ENCODE measurements at regions not wholly inside any gene's neighbourhood (a gene's known extent, or its start where the extent isn't known, plus 50 kb on each side); places are given as distances from the start of the nearest gene placed in this dataset.

GRCh38 chr6:94769197-94769596 lies 808.1 kb upstream of the MANEA start:
- TF ChIP-seq NFRKB (IDR thresholded peaks at IDR 0.05) (no peak), ARNT (IDR thresholded peaks at IDR 0.05) (no peak), LEF1 (IDR thresholded peaks at IDR 0.05; ENCODE audit: borderline replicate concordance) (no peak), HDGF (IDR thresholded peaks at IDR 0.05; ENCODE audit: borderline replicate concordance) (no peak), SUZ12 (IDR thresholded peaks at IDR 0.05) (no peak)
- no peak for DNase-seq (ENCODE audit: extremely low spot score)
- ChIA-PET CTCF (no interaction called here), POLR2A (no interaction called here)

- CTCF ChIA-PET: no interaction called here
- TF ChIP-seq PKNOX1 (IDR thresholded peaks at IDR 0.05): no peak
- TF ChIP-seq CTBP1 (IDR thresholded peaks at IDR 0.05; ENCODE audit: borderline replicate concordance): no peak
- no peak for TF ChIP-seq TARDBP (IDR thresholded peaks at IDR 0.05)
- TF ChIP-seq FOXM1 (IDR thresholded peaks at IDR 0.05; ENCODE audit: borderline replicate concordance): no peak
- no peak for TF ChIP-seq ARNT (IDR thresholded peaks at IDR 0.05)
- TF ChIP-seq SUZ12 (IDR thresholded peaks at IDR 0.05): no peak
- no peak for TF ChIP-seq LEF1 (IDR thresholded peaks at IDR 0.05; ENCODE audit: borderline replicate concordance)
- TF ChIP-seq NFRKB (IDR thresholded peaks at IDR 0.05): no peak
- no peak for TF ChIP-seq FOXK2 (IDR thresholded peaks at IDR 0.05)
- no peak for TF ChIP-seq ELF4 (IDR thresholded peaks at IDR 0.05)
- TF ChIP-seq SP1 (IDR thresholded peaks at IDR 0.05): no peak
- no peak for TF ChIP-seq HDGF (IDR thresholded peaks at IDR 0.05; ENCODE audit: borderline replicate concordance)
- no peak for TF ChIP-seq BHLHE40 (IDR thresholded peaks at IDR 0.05; ENCODE audit: borderline replicate concordance)
- POLR2A ChIA-PET: no interaction called here
- DNase-seq (ENCODE audit: extremely low spot score): no peak
Observed at GRCh38 chr6:94751641-94752329, 825.5 kb upstream of the MANEA start.

- no peak for DNase-seq (ENCODE audit: extremely low spot score)
- ChIA-PET CTCF (no interaction called here), POLR2A (no interaction called here)
- TF ChIP-seq L3MBTL2 (conservative IDR thresholded peaks at IDR 0.05) (no peak), PKNOX1 (IDR thresholded peaks at IDR 0.05) (no peak), CTBP1 (IDR thresholded peaks at IDR 0.05; ENCODE audit: borderline replicate concordance) (no peak), NFRKB (IDR thresholded peaks at IDR 0.05) (no peak), BHLHE40 (IDR thresholded peaks at IDR 0.05; ENCODE audit: borderline replicate concordance) (no peak), HDGF (IDR thresholded peaks at IDR 0.05; ENCODE audit: borderline replicate concordance) (no peak), FOXK2 (IDR thresholded peaks at IDR 0.05) (no peak), TARDBP (IDR thresholded peaks at IDR 0.05) (no peak), LEF1 (IDR thresholded peaks at IDR 0.05; ENCODE audit: borderline replicate concordance) (no peak), FOXA1 (IDR thresholded peaks at IDR 0.05) (no peak)
Observed at GRCh38 chr6:94736236-94736635, 841.1 kb upstream of the MANEA start.

GRCh38 chr6:94735270-94735669 lies 842.1 kb upstream of the MANEA start:
- no peak for DNase-seq (ENCODE audit: extremely low spot score)

GRCh38 chr6:94734751-94735150 lies 842.6 kb upstream of the MANEA start:
- ChIA-PET POLR2A (no interaction called here), CTCF (no interaction called here)
- no peak for DNase-seq (ENCODE audit: extremely low spot score)
- no peak for TF ChIP-seq FOXM1 (IDR thresholded peaks at IDR 0.05; ENCODE audit: borderline replicate concordance)
- no peak for TF ChIP-seq TARDBP (IDR thresholded peaks at IDR 0.05)
- TF ChIP-seq FOXA1 (IDR thresholded peaks at IDR 0.05): no peak
- TF ChIP-seq HDGF (IDR thresholded peaks at IDR 0.05; ENCODE audit: borderline replicate concordance): no peak
- TF ChIP-seq LEF1 (IDR thresholded peaks at IDR 0.05; ENCODE audit: borderline replicate concordance): no peak
- TF ChIP-seq FOXK2 (IDR thresholded peaks at IDR 0.05): no peak
- TF ChIP-seq PKNOX1 (IDR thresholded peaks at IDR 0.05): no peak
- TF ChIP-seq NFRKB (IDR thresholded peaks at IDR 0.05): no peak
- no peak for TF ChIP-seq ZNF384 (IDR thresholded peaks at IDR 0.05)
- no peak for TF ChIP-seq CTBP1 (IDR thresholded peaks at IDR 0.05; ENCODE audit: borderline replicate concordance)
- TF ChIP-seq SUZ12 (IDR thresholded peaks at IDR 0.05): no peak
- no peak for TF ChIP-seq SP1 (IDR thresholded peaks at IDR 0.05)

More at GRCh38 chr6:94735270-94735669, 842.1 kb upstream of the MANEA start:
- TF ChIP-seq BHLHE40 (IDR thresholded peaks at IDR 0.05; ENCODE audit: borderline replicate concordance): no peak
- TF ChIP-seq ZNF384 (IDR thresholded peaks at IDR 0.05): no peak
- TF ChIP-seq ELF4 (IDR thresholded peaks at IDR 0.05): no peak
- TF ChIP-seq SP1 (IDR thresholded peaks at IDR 0.05): no peak
- ChIA-PET POLR2A (no interaction called here), CTCF (no interaction called here)

- CTCF ChIA-PET: no interaction called here
- POLR2A ChIA-PET: no interaction called here
- no peak for TF ChIP-seq ARNT (IDR thresholded peaks at IDR 0.05)
- no peak for TF ChIP-seq ELF4 (IDR thresholded peaks at IDR 0.05)
- TF ChIP-seq BHLHE40 (IDR thresholded peaks at IDR 0.05; ENCODE audit: borderline replicate concordance): no peak
- TF ChIP-seq SP1 (IDR thresholded peaks at IDR 0.05): no peak
- no peak for DNase-seq (ENCODE audit: extremely low spot score)
Observed at GRCh38 chr6:94733066-94733465, 844.3 kb upstream of the MANEA start.

- POLR2A ChIA-PET: no interaction called here
- TF ChIP-seq HDGF (IDR thresholded peaks at IDR 0.05; ENCODE audit: borderline replicate concordance): no peak
- no peak for TF ChIP-seq L3MBTL2 (conservative IDR thresholded peaks at IDR 0.05)
- TF ChIP-seq SP1 (IDR thresholded peaks at IDR 0.05): no peak
- TF ChIP-seq ARNT (IDR thresholded peaks at IDR 0.05): no peak
- TF ChIP-seq PKNOX1 (IDR thresholded peaks at IDR 0.05): no peak
- TF ChIP-seq NFRKB (IDR thresholded peaks at IDR 0.05): no peak
- no peak for TF ChIP-seq ZNF384 (IDR thresholded peaks at IDR 0.05)
- CTCF ChIA-PET: no interaction called here
Observed at GRCh38 chr6:94727710-94728109, 849.6 kb upstream of the MANEA start.

More at GRCh38 chr6:94727710-94728109, 849.6 kb upstream of the MANEA start:
- DNase-seq (ENCODE audit: extremely low spot score): no peak
